Lung (tissue), 11 donors: ENCODE measurements at regions not wholly inside any gene's neighbourhood (a gene's known extent, or its start where the extent isn't known, plus 50 kb on each side); places are given as distances from the start of the nearest gene placed in this dataset.

Experiments
- ATAC-seq: fragments of 200-7000 bp; cut with Tn5 transposase; one replicate; pipeline ENCODE4 v1.9.1; 2020; ENCODE audit warnings: moderate number of reproducible peaks; ENCODE audit not compliant: insufficient read depth, low FRiP score
- DNase-seq, 3 donors: peaks; one replicate each; pipeline ENCODE4 v3.0.0-alpha.2; 2013 to 2017
- H3K27ac ChIP-seq, 2 donors: one replicate each; pipeline ENCODE4 v1.5.1; 2013; ENCODE audit warnings: mild to moderate bottlenecking in 2 of 2, moderate library complexity in 2 of 2, control low read depth in 1 of 2, inconsistent platforms in 1 of 2, low read depth in 1 of 2, low read length in 1 of 2
- H3K27me3 ChIP-seq, 3 donors: one replicate each; pipeline ENCODE4 v1.5.1; 2013; ENCODE audit warnings: low read length in 2 of 3; ENCODE audit not compliant: control insufficient read depth in 3 of 3, insufficient read depth in 3 of 3
- H3K36me3 ChIP-seq, 4 donors: one replicate each; pipeline ENCODE4 v1.5.1; 2013; ENCODE audit warnings: low read length in 4 of 4, mild to moderate bottlenecking in 1 of 4, moderate library complexity in 1 of 4; ENCODE audit not compliant: control insufficient read depth in 4 of 4, insufficient read depth in 4 of 4
- H3K4me1 ChIP-seq, 5 donors: one replicate each; pipeline ENCODE4 v1.5.1; 2013; ENCODE audit warnings: low read length in 5 of 5, mild to moderate bottlenecking in 2 of 5, moderate library complexity in 1 of 5; ENCODE audit not compliant: control insufficient read depth in 5 of 5, insufficient read depth in 5 of 5
- H3K4me3 ChIP-seq: one replicate; pipeline ENCODE4 v1.5.1; 2013; ENCODE audit warnings: mild to moderate bottlenecking, control low read depth, moderate library complexity
- H3K9ac ChIP-seq, 2 donors: one replicate each; pipeline ENCODE4 v1.5.1; 2013; ENCODE audit warnings: low read length in 2 of 2, control low read depth in 1 of 2; ENCODE audit not compliant: insufficient read depth in 1 of 2
- H3K9me3 ChIP-seq, 4 donors: one replicate each; pipeline ENCODE4 v1.5.1; 2013; ENCODE audit warnings: low read length in 3 of 4, mild to moderate bottlenecking in 1 of 4, moderate library complexity in 1 of 4; ENCODE audit not compliant: control insufficient read depth in 4 of 4, insufficient read depth in 3 of 4
- CTCF ChIP-seq: IDR thresholded peaks from 2 replicates; pipeline ENCODE4 v1.5.1; 2012; ENCODE audit warnings: mild to moderate bottlenecking; ENCODE audit errors: control extremely low read depth, extremely low read depth
- WGBS, 2 donors: extraction: QIAGEN DNeasy Blood & Tissue Kit; methylation state at CpG; one replicate each; pipeline ENCODE4 v1.1.7; 2013; 5-methylcytosine and 5-hydroxymethylcytosine counted together
- donor health status: control.
- donor health status: control.
- donor health status: Bipolar disorder and iron deficiency.
- donor health status: healthy.
- donor health status: DM: yes; HTN: yes; CAD: no.

GRCh38 chr19:28609944-28610343 lies 603.0 kb downstream of the UQCRFS1 start:
- Histone ChIP-seq H3K4me1 (no peaks in the 10 kb centered on the region), H3K27ac (no peak overlapping the region), H3K4me3 (no peak overlapping the region), H3K9ac (no peak overlapping the region), H3K27me3 (no peaks in the 10 kb centered on the region), H3K9me3 (peaks cover 0 to 28% (median 11%) of the 10 kb centered on the region in 4 donors), H3K36me3 (no peaks in the 10 kb centered on the region)
- no peak for TF ChIP-seq CTCF
- ATAC-seq (no peak), DNase-seq (no peak)
- WGBS, 2 donors = 92 to 93% methylated on average over 5 of the region's 5 CpGs

- peaks cover 0 to 25% (median 7%) of the 10 kb centered on the region in 4 donors for H3K9me3 ChIP-seq
- no peaks in the 10 kb centered on the region for H3K4me1 ChIP-seq
- no peak overlapping the region for H3K4me3 ChIP-seq
- ATAC-seq (no peak), DNase-seq (no peak)
- H3K9ac ChIP-seq = no peak overlapping the region
- no peaks in the 10 kb centered on the region for H3K27me3 ChIP-seq
- TF ChIP-seq CTCF = no peak
- no peaks in the 10 kb centered on the region for H3K36me3 ChIP-seq
- WGBS, 2 donors = 84 to 94% methylated on average over 8 of the region's 8 CpGs
- no peak overlapping the region for H3K27ac ChIP-seq
Measured at GRCh38 chr19:28609091-28609755, 603.7 kb downstream of the UQCRFS1 start.

GRCh38 chr19:28608292-28608691 lies 604.7 kb downstream of the UQCRFS1 start:
- WGBS, 2 donors = 91 to 93% methylated on average over 4 of the region's 4 CpGs
- H3K4me1 ChIP-seq = no peaks in the 10 kb centered on the region
- DNase-seq (no peak), ATAC-seq (no peak)
- peaks cover 0 to 21% (median 6%) of the 10 kb centered on the region in 4 donors for H3K9me3 ChIP-seq
- no peak overlapping the region for H3K9ac ChIP-seq
- TF ChIP-seq CTCF = no peak
- H3K27ac ChIP-seq = no peak overlapping the region
- no peak overlapping the region for H3K4me3 ChIP-seq
- no peaks in the 10 kb centered on the region for H3K27me3 ChIP-seq
- no peaks in the 10 kb centered on the region for H3K36me3 ChIP-seq

GRCh38 chr19:28607066-28607583 lies 605.8 kb downstream of the UQCRFS1 start:
- DNase-seq (no peak), ATAC-seq (no peak)
- TF ChIP-seq CTCF = no peak
- no peak overlapping the region for H3K9ac ChIP-seq
- H3K27ac ChIP-seq = no peak overlapping the region
- H3K27me3 ChIP-seq = no peaks in the 10 kb centered on the region
- peaks cover 0 to 19% (median 4%) of the 10 kb centered on the region in 4 donors for H3K9me3 ChIP-seq
- WGBS, 2 donors = 93% methylated on average over 14 of the region's 14 CpGs
- no peaks in the 10 kb centered on the region for H3K36me3 ChIP-seq
- no peak overlapping the region for H3K4me3 ChIP-seq
- H3K4me1 ChIP-seq = no peaks in the 10 kb centered on the region
